K562 (cell line): ENCODE measurements at regions not wholly inside any gene's neighbourhood (a gene's known extent, or its start where the extent isn't known, plus 50 kb on each side); places are given as distances from the start of the nearest gene placed in this dataset.

ENCODE experiments used
- ATAC-seq: fragments of 200-7000 bp; cut with Tn5 transposase; 3 replicates; pipeline ENCODE4 v1.9.1; 2020; ENCODE audit warnings: moderate library complexity
- BruUV-seq: library from RNA; stranded (reverse); fragments of 400-500 nt; replicated peaks from 2 replicates; lab custom pipeline; 2021; lab: Mats Ljungman, UMichigan
- CTCF ChIA-PET: fragments of 300-600 bp; formaldehyde crosslinking; extraction: SDS; loops from one replicate; lab custom pipeline; 2021; ENCODE audit warnings: low intra/inter-chr PET ratio; lab: Yijun Ruan, JAX
- POLR2A ChIA-PET: fragments of 300-600, 350-650 bp; sonication (Branson Sonifier 250); formaldehyde crosslinking; extraction: SDS; loops from one replicate; lab custom pipeline; 2021; ENCODE audit warnings: antibody characterized with exemption, inconsistent platforms; lab: Yijun Ruan, JAX
- DNase-seq, 4 experiments: peaks; one replicate each; pipeline versions ENCODE4 v3.0.0 to v3.0.0-alpha.2; 2011 to 2018; ENCODE audit warnings: low spot score in 3 of 4, mixed read lengths in 3 of 4; ENCODE audit errors: extremely low read depth in 1 of 4
- FAIRE-seq: peaks from 2 replicates; lab custom pipeline; 2011; peaks lifted over from hg19 to GRCh38; lab: Jason Lieb, UNC
- H2AFZ ChIP-seq: 2 replicates; pipeline ENCODE4 v1.6.0; 2011; ENCODE audit warnings: low read depth, low read length, control low read depth, inconsistent platforms
- H3K27ac ChIP-seq: fragments of 200-600 bp; 3 replicates; pipeline ENCODE4 v1.8.0; 2011; ENCODE audit warnings: low read depth, mild to moderate bottlenecking, control low read depth, inconsistent platforms, low read length, moderate library complexity, mixed read lengths; ENCODE audit errors: extremely low read depth
- H3K27me3 ChIP-seq, 2 experiments: fragments of 300-600 bp in 1 of 2; 2 replicates in 1 of 2; 3 replicates in 1 of 2; pipeline versions ENCODE4 v1.6.0 to v1.8.0; 2011; ENCODE audit warnings: inconsistent platforms in 2 of 2, low read length in 2 of 2, mild to moderate bottlenecking in 1 of 2, mixed read lengths in 1 of 2, moderate library complexity in 1 of 2; ENCODE audit not compliant: control insufficient read depth in 2 of 2, insufficient read depth in 2 of 2
- H3K36me3 ChIP-seq: fragments of 300-600 bp; 3 replicates; pipeline ENCODE4 v1.8.0; 2011; ENCODE audit warnings: mild to moderate bottlenecking, low read length, inconsistent platforms; ENCODE audit not compliant: control insufficient read depth, insufficient read depth
- H3K4me1 ChIP-seq, 2 experiments: fragments of 200-600 bp in 1 of 2; replicated peaks in 1 of 2; 2 replicates in 1 of 2; 3 replicates in 1 of 2; pipeline versions ENCODE4 v1.5.1 to v1.8.0; 2011; ENCODE audit warnings: inconsistent platforms in 2 of 2, low read length in 2 of 2, mild to moderate bottlenecking in 1 of 2, mixed read lengths in 1 of 2, moderate library complexity in 1 of 2; ENCODE audit not compliant: control insufficient read depth in 2 of 2, insufficient read depth in 2 of 2
- H3K4me2 ChIP-seq: 2 replicates; pipeline ENCODE4 v1.6.1; 2011; ENCODE audit warnings: low read length, control low read depth, inconsistent platforms, mixed read lengths; ENCODE audit not compliant: insufficient read depth
- H3K4me3 ChIP-seq: fragments of 200-600 bp; sonication (generic), shearing (Covaris generic); 2 replicates; pipeline ENCODE4 v1.5.1; 2016; ENCODE audit warnings: control low read depth, inconsistent platforms
- H3K79me2 ChIP-seq: fragments of 200-600 bp; 3 replicates; pipeline ENCODE4 v1.8.0; 2011; ENCODE audit warnings: low read length, inconsistent platforms; ENCODE audit not compliant: control insufficient read depth, insufficient read depth
- H3K9ac ChIP-seq, 2 experiments: 2 replicates each; pipeline versions ENCODE4 v1.6.0 to v1.6.1; 2011; ENCODE audit warnings: low read depth in 2 of 2, low read length in 2 of 2, control low read depth in 1 of 2, inconsistent platforms in 1 of 2, mild to moderate bottlenecking in 1 of 2, mixed read lengths in 1 of 2; ENCODE audit not compliant: insufficient read depth in 1 of 2
- H3K9me1 ChIP-seq: one replicate; pipeline ENCODE4 v1.6.0; 2011; ENCODE audit warnings: inconsistent platforms, mild to moderate bottlenecking, low read length, moderate library complexity; ENCODE audit not compliant: control insufficient read depth, insufficient read depth
- H3K9me3 ChIP-seq: replicated peaks from 2 replicates; pipeline ENCODE4 v1.5.1; 2011; ENCODE audit warnings: low read depth, low read length, inconsistent platforms; ENCODE audit not compliant: control insufficient read depth, insufficient read depth
- H4K20me1 ChIP-seq: replicated peaks from 2 replicates; pipeline ENCODE4 v1.6.1; 2011; ENCODE audit warnings: low read length, inconsistent platforms, mixed read lengths; ENCODE audit not compliant: control insufficient read depth, insufficient read depth
- ADNP ChIP-seq: fragments of 200-800 bp; sonication (Bioruptor generic); IDR thresholded peaks from 2 replicates; pipeline ENCODE4 v1.6.1; 2016; ENCODE audit warnings: missing genetic modification characterization, missing compliant biosample characterization
- BHLHE40 ChIP-seq: IDR thresholded peaks from 2 replicates; pipeline ENCODE4 v1.6.1; 2011; ENCODE audit warnings: low read length, improper control_type of control experiment
- CHAMP1 ChIP-seq: fragments of 450-650 bp; IDR thresholded peaks from 2 replicates; pipeline ENCODE4 v1.6.1; 2016; ENCODE audit warnings: mild to moderate bottlenecking
- EP300 ChIP-seq: IDR thresholded peaks from 2 replicates; pipeline ENCODE4 v1.6.1; 2012; ENCODE audit warnings: low read length, improper control_type of control experiment
- FOXK2 ChIP-seq, 2 experiments: fragments of 450-650 bp; IDR thresholded peaks in 1 of 2; conservative IDR thresholded peaks in 1 of 2; 2 replicates each; pipeline ENCODE4 v1.6.1; 2016; ENCODE audit warnings: low read depth in 2 of 2, mild to moderate bottlenecking in 1 of 2
- HDAC1 ChIP-seq, 2 experiments: fragments of 450-650 bp; IDR thresholded peaks; 2 replicates each; pipeline ENCODE4 v1.6.1; 2016 to 2017; ENCODE audit warnings: inconsistent platforms in 1 of 2, mild to moderate bottlenecking in 1 of 2, moderate library complexity in 1 of 2
- MEIS2 ChIP-seq: fragments of 450-650 bp; IDR thresholded peaks from 2 replicates; pipeline ENCODE4 v1.6.1; 2014; ENCODE audit warnings: mild to moderate bottlenecking; ENCODE audit not compliant: partially characterized antibody
- MTA1 ChIP-seq: fragments of 450-650 bp; IDR thresholded peaks from 2 replicates; pipeline ENCODE4 v1.6.1; 2017; ENCODE audit warnings: borderline replicate concordance
- RB1 ChIP-seq: fragments of 450-650 bp; IDR thresholded peaks from 2 replicates; pipeline ENCODE4 v1.6.1; 2017; ENCODE audit warnings: low read depth, mild to moderate bottlenecking
- SPI1 ChIP-seq: IDR thresholded peaks from 2 replicates; pipeline ENCODE4 v1.6.1; 2011; ENCODE audit warnings: low read depth, low read length, control low read depth, borderline replicate concordance
- TRIM25 ChIP-seq: fragments of 450-650 bp; IDR thresholded peaks from 2 replicates; pipeline ENCODE4 v1.7.0; 2016; ENCODE audit warnings: borderline replicate concordance
- ZNF3 ChIP-seq: fragments of 250-450 bp; sonication (Bioruptor Pico); IDR thresholded peaks from 2 replicates; pipeline ENCODE4 v1.5.0; 2021; ENCODE audit warnings: mild to moderate bottlenecking, moderate library complexity
- ZNF764 ChIP-seq: fragments of 250-450 bp; sonication (Bioruptor Pico); IDR thresholded peaks from 2 replicates; pipeline ENCODE4 v1.4.0; 2020; ENCODE audit warnings: low read depth, mild to moderate bottlenecking, moderate library complexity
- WGBS: fragments of 100-300 bp; shearing (Covaris generic); methylation state at CpG from one replicate; pipeline ENCODE4 v1.1.6; 2016; ENCODE audit warnings: low coverage, mixed read lengths; ENCODE audit not compliant: insufficient coverage; ENCODE audit errors: missing lambda C conversion rate; 5-methylcytosine and 5-hydroxymethylcytosine counted together
- in situ Hi-C: fragments of 300-500 bp; cut with MboI; formaldehyde crosslinking; loops from 4 replicates; pipeline ENCODE4 v1.15.0; 2018; ENCODE audit warnings: inconsistent platforms, mixed read lengths
- intact Hi-C: fragments of 100-400 bp; cut with micrococcal nuclease; formaldehyde crosslinking; loops from 2 replicates; pipeline ENCODE4 v1.14.2; 2022

- TF ChIP-seq ZNF764 (CRISPR knock-in tag) (no peak), RB1 (no peak), ZNF3 (CRISPR knock-in tag) (no peak)
Measured at GRCh38 chr5:116359592-116359991, 215.0 kb downstream of the SEMA6A start (continued).

GRCh38 chr5:116358911-116359418, 215.7 kb downstream of the SEMA6A start:
- H3K27ac ChIP-seq: peak overlapping the region; percentile 63; the same call in 1 of the 3 replicates
- no peak overlapping the region for H2AFZ ChIP-seq
- peaks cover 13 to 24% of the 10 kb centered on the region in 2 experiments for H3K4me1 ChIP-seq
- no peaks in the 10 kb centered on the region for H4K20me1 ChIP-seq
- no peak overlapping the region for H3K4me3 ChIP-seq
- H3K9me3 ChIP-seq: no peaks in the 10 kb centered on the region
- ChIA-PET CTCF (no interaction called here), POLR2A (interaction anchor here (2.5 kb wide), 1 partner anchor 11 kb away, joined by 11 read pairs; no protein-coding TSS in a partner anchor)
- no peaks in the 10 kb centered on the region for H3K79me2 ChIP-seq
- DNase-seq (peak in 1 of 4 experiments; percentile 20), ATAC-seq (peak; percentile 77), FAIRE-seq (peak; percentile 32)
- intact Hi-C loops: no loop called here
- no peak overlapping the region for H3K9ac ChIP-seq
- H3K4me2 ChIP-seq: no peak overlapping the region
- WGBS: 0% methylated on average over 1 of the region's 1 CpG
- in situ Hi-C loops: no loop called here
- no TSS peak for BruUV-seq
- no peaks in the 10 kb centered on the region for H3K27me3 ChIP-seq
- no peaks in the 10 kb centered on the region for H3K36me3 ChIP-seq
- H3K9me1 ChIP-seq: no peaks in the 10 kb centered on the region
- TF ChIP-seq CHAMP1: no peak
- TF ChIP-seq BHLHE40: no peak
- TF ChIP-seq MEIS2: peak; percentile 86
- peak in 1 of 2 experiments; percentile 33; a peak in 1 of 4 replicates for TF ChIP-seq FOXK2 (conservative IDR thresholded peaks at IDR 0.05 in 1 of 2, IDR thresholded peaks at IDR 0.05 in 1 of 2; ENCODE audit: low read depth in 2 of 2)
- peak; percentile 32; the same call in 1 of the 2 replicates for TF ChIP-seq MTA1
- TF ChIP-seq ADNP (tag): 0 out of 2 replicates have a peak, but pooled peaks have one; percentile 36
- TF ChIP-seq TRIM25: no peak
- peak; percentile 62 for TF ChIP-seq EP300
- no peak for TF ChIP-seq HDAC1 (IDR thresholded peaks at IDR 0.05)
- peak; percentile 99 for TF ChIP-seq SPI1
